Keratinocyte (primary cell): ENCODE measurements at regions not wholly inside any gene's neighbourhood (a gene's known extent, or its start where the extent isn't known, plus 50 kb on each side); places are given as distances from the start of the nearest gene placed in this dataset.

Experiments used
- EZH2 ChIP-seq: IDR thresholded peaks from one replicate; pipeline ENCODE4 v1.6.1; 2012; ENCODE audit warnings: inconsistent platforms, mild to moderate bottlenecking, low read length, moderate library complexity
- TF ChIP-seq, protein P1 (sequence below), 3 experiments: IDR thresholded peaks in 1 of 3; conservative IDR thresholded peaks in 1 of 3; optimal IDR thresholded peaks in 1 of 3; 2 replicates in 2 of 3; 3 replicates in 1 of 3; pipeline versions ENCODE3 to v1.5.1; 2011; ENCODE audit warnings: low read length in 3 of 3, mild to moderate bottlenecking in 3 of 3, moderate library complexity in 2 of 3, control low read depth in 1 of 3, inconsistent platforms in 1 of 3; ENCODE audit not compliant: insufficient read depth in 2 of 3; ENCODE audit errors: extremely low read depth in 1 of 3

DNA sequence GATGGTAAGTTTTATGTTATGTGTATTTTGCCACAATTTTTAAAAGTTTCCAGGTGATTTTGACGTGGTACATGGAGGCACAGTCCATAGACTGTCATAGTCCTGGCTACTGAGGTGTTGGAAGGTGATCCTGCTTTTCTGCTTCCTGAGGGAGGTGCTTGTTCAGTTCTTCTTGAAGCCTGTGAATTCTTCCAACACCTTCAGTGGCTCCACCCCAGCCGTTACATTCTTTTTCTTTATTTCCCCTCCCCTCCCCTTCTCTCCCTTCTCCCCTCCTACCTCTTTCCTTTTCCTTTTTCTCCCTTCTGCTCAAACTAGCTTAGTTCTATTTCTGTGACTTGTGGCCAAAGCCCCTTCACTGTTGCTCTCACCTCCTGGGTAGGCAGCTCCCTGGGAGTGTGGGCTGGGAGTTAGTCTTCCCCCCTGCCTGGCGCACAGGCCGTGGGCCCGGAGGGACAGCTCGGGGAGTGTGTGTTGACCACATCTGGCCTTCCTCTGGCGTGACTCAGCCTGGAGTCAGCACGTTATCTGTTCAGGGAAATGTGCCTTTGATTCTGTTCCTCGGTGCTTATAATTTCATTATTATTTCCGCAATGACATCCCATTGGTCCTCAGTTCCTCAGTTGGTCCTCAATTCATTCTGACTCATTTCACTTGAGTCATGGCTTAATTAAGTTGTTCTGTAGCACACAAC lies 566.2 kb downstream of the TBC1D22A start:
- TF ChIP-seq, protein P1, sequence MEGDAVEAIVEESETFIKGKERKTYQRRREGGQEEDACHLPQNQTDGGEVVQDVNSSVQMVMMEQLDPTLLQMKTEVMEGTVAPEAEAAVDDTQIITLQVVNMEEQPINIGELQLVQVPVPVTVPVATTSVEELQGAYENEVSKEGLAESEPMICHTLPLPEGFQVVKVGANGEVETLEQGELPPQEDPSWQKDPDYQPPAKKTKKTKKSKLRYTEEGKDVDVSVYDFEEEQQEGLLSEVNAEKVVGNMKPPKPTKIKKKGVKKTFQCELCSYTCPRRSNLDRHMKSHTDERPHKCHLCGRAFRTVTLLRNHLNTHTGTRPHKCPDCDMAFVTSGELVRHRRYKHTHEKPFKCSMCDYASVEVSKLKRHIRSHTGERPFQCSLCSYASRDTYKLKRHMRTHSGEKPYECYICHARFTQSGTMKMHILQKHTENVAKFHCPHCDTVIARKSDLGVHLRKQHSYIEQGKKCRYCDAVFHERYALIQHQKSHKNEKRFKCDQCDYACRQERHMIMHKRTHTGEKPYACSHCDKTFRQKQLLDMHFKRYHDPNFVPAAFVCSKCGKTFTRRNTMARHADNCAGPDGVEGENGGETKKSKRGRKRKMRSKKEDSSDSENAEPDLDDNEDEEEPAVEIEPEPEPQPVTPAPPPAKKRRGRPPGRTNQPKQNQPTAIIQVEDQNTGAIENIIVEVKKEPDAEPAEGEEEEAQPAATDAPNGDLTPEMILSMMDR (optimal IDR thresholded peaks at IDR 0.05 in 1 of 3, IDR thresholded peaks at IDR 0.05 in 1 of 3, conservative IDR thresholded peaks at IDR 0.05 in 1 of 3; ENCODE audit: extremely low read depth in 1 of 3, insufficient read depth in 2 of 3, low read length in 3 of 3), result no peak
- TF ChIP-seq EZH2, result no peak
